Medulla oblongata (tissue), 1 donor: ENCODE measurements at regions not wholly inside any gene's neighbourhood (a gene's known extent, or its start where the extent isn't known, plus 50 kb on each side); places are given as distances from the start of the nearest gene placed in this dataset.
"Not testable (repeated sequence)": the region's sequence is repeated elsewhere in the genome, so short reads cannot be mapped to it uniquely, and the experiment has no call there.

Experiments used
- DNase-seq: peaks from one replicate; pipeline ENCODE4 v3.0.0-alpha.2; 2015; ENCODE audit errors: extremely low spot score

GRCh38 chr11:105432241-105432995 is 177.5 kb upstream of the GRIA4 start:
- DNase-seq = no peak

- no peak for DNase-seq
These were observed 180.6 kb upstream of the GRIA4 start for GRCh38 chr11:105429096-105429910.

- no peak for DNase-seq
These were observed 202.8 kb upstream of the GRIA4 start for GRCh38 chr11:105407101-105407500.

GRCh38 chr11:105401269-105401809 is 208.5 kb upstream of the GRIA4 start:
- no peak for DNase-seq

GRCh38 chr11:105399511-105399910 is 210.4 kb upstream of the GRIA4 start:
- DNase-seq = no peak

GRCh38 chr11:105398636-105399035 is 211.2 kb upstream of the GRIA4 start:
- DNase-seq = no peak

- DNase-seq = no peak
These were observed 216.5 kb upstream of the GRIA4 start for GRCh38 chr11:105393326-105393725.

GRCh38 chr11:105392556-105392955 is 217.3 kb upstream of the GRIA4 start:
- DNase-seq = no peak

- no peak for DNase-seq
These were observed 219.9 kb upstream of the GRIA4 start for GRCh38 chr11:105389952-105390351.

GRCh38 chr11:105388006-105388405 is 221.9 kb upstream of the GRIA4 start:
- no peak for DNase-seq

GRCh38 chr11:105381941-105382340 is 227.9 kb upstream of the GRIA4 start:
- no peak for DNase-seq

- DNase-seq = no peak
These were observed 232.0 kb upstream of the GRIA4 start for GRCh38 chr11:105377870-105378269.

- no peak for DNase-seq
These were observed 232.6 kb upstream of the CARD18 start for GRCh38 chr11:105372206-105372605.

GRCh38 chr11:105371311-105371710 is 231.7 kb upstream of the CARD18 start:
- DNase-seq = no peak

GRCh38 chr11:105368711-105369110 is 229.1 kb upstream of the CARD18 start:
- DNase-seq = no peak

GRCh38 chr11:105367129-105367528 is 227.6 kb upstream of the CARD18 start:
- no peak for DNase-seq

GRCh38 chr11:105361651-105362050 is 222.1 kb upstream of the CARD18 start:
- no peak for DNase-seq

- no peak for DNase-seq
These were observed 218.2 kb upstream of the CARD18 start for GRCh38 chr11:105357764-105358163.

- DNase-seq = no peak
These were observed 217.6 kb upstream of the CARD18 start for GRCh38 chr11:105357146-105357545.

- DNase-seq = not testable (repeated sequence)
These were observed 210.3 kb upstream of the CARD18 start for GRCh38 chr11:105349867-105350266.

- DNase-seq = no peak
These were observed 205.4 kb upstream of the CARD18 start for GRCh38 chr11:105344938-105345337.

GRCh38 chr11:105334025-105334714 is 194.6 kb upstream of the CARD18 start:
- no peak for DNase-seq
